IMR-90 (cell line): ENCODE measurements at regions not wholly inside any gene's neighbourhood (a gene's known extent, or its start where the extent isn't known, plus 50 kb on each side); places are given as distances from the start of the nearest gene placed in this dataset.

ENCODE experiments used
- ATAC-seq: fragments of 200-7000 bp; cut with Tn5 transposase; 2 replicates; pipeline ENCODE4 v1.9.1; 2020; ENCODE audit warnings: low read depth, mild to moderate bottlenecking, moderate library complexity
- BruUV-seq: library from RNA; stranded (reverse); fragments of 400-500 nt; replicated peaks from 2 replicates; lab custom pipeline; 2021; lab: Mats Ljungman, UMichigan
- CTCF ChIA-PET: fragments of 300-600 bp; formaldehyde crosslinking; extraction: SDS; loops from one replicate; lab custom pipeline; 2021; ENCODE audit warnings: antibody characterized with exemption; lab: Yijun Ruan, JAX
- POLR2A ChIA-PET: fragments of 300-600 bp; sonication (Branson Sonifier 250); formaldehyde crosslinking; loops from one replicate; lab custom pipeline; 2022; ENCODE audit warnings: antibody characterized with exemption; ENCODE audit not compliant: unreplicated experiment; lab: Charles Lee
- DNase-seq: peaks from one replicate; pipeline ENCODE4 v3.0.0; 2013
- H2AFZ ChIP-seq: replicated peaks from 2 replicates; pipeline ENCODE3; 2013; ENCODE audit warnings: low read length, mild to moderate bottlenecking; ENCODE audit not compliant: poor library complexity
- H2AK5ac ChIP-seq: 2 replicates; pipeline ENCODE4 v1.6.1; 2013; ENCODE audit warnings: low read depth, low read length, inconsistent platforms
- H2AK9ac ChIP-seq: replicated peaks from 2 replicates; pipeline ENCODE3; 2013; ENCODE audit warnings: mild to moderate bottlenecking, low read depth, low read length, moderate library complexity; ENCODE audit not compliant: poor library complexity
- H2BK120ac ChIP-seq: 2 replicates; pipeline ENCODE4 v1.6.1; 2013; ENCODE audit warnings: low read depth, low read length, inconsistent platforms
- H2BK15ac ChIP-seq: 3 replicates; pipeline ENCODE4 v1.6.1; 2013; ENCODE audit warnings: low read depth, low read length, inconsistent platforms
- H2BK20ac ChIP-seq: 2 replicates; pipeline ENCODE4 v1.6.1; 2013; ENCODE audit warnings: low read depth, mild to moderate bottlenecking, inconsistent platforms, low read length, moderate library complexity
- H2BK5ac ChIP-seq: 2 replicates; pipeline ENCODE4 v1.6.1; 2013; ENCODE audit warnings: mild to moderate bottlenecking, low read depth, low read length, inconsistent platforms; ENCODE audit not compliant: poor library complexity, severe bottlenecking
- H3K14ac ChIP-seq: replicated peaks from 2 replicates; pipeline ENCODE4 v1.6.1; 2013; ENCODE audit warnings: low read depth, low read length, inconsistent platforms
- H3K18ac ChIP-seq: 2 replicates; pipeline ENCODE4 v1.6.1; 2013; ENCODE audit warnings: low read depth, low read length, control low read depth
- H3K23ac ChIP-seq: 2 replicates; pipeline ENCODE4 v1.6.1; 2013; ENCODE audit warnings: low read depth, low read length, inconsistent platforms
- H3K27ac ChIP-seq: 2 replicates; pipeline ENCODE4 v1.5.1; 2013; ENCODE audit warnings: mild to moderate bottlenecking, control low read depth, low read length; ENCODE audit not compliant: insufficient read depth
- H3K27me3 ChIP-seq: 2 replicates; pipeline ENCODE4 v1.6.1; 2013; ENCODE audit warnings: low read length; ENCODE audit not compliant: control insufficient read depth, insufficient read depth
- H3K36me3 ChIP-seq: 2 replicates; pipeline ENCODE4 v1.6.1; 2013; ENCODE audit warnings: low read length, mixed read lengths; ENCODE audit not compliant: control insufficient read depth, insufficient read depth
- H3K4ac ChIP-seq: 2 replicates; pipeline ENCODE4 v1.6.1; 2013; ENCODE audit warnings: low read depth, low read length, inconsistent platforms
- H3K4me1 ChIP-seq: 2 replicates; pipeline ENCODE4 v1.6.1; 2013; ENCODE audit warnings: low read length, mixed read lengths; ENCODE audit not compliant: control insufficient read depth, insufficient read depth
- H3K4me2 ChIP-seq: 2 replicates; pipeline ENCODE4 v1.6.1; 2013; ENCODE audit warnings: low read depth, mild to moderate bottlenecking, control low read depth, low read length, moderate library complexity
- H3K4me3 ChIP-seq: 2 replicates; pipeline ENCODE4 v1.5.1; 2013; ENCODE audit warnings: low read depth, mild to moderate bottlenecking, control low read depth, low read length, moderate library complexity; ENCODE audit not compliant: insufficient read depth
- H3K56ac ChIP-seq: 2 replicates; pipeline ENCODE4 v1.6.1; 2013; ENCODE audit warnings: low read length, inconsistent platforms; ENCODE audit not compliant: insufficient read depth; ENCODE audit errors: extremely low read depth
- H3K79me1 ChIP-seq, 2 experiments: 2 replicates each; pipeline ENCODE4 v1.6.1; 2013; ENCODE audit warnings: low read length in 2 of 2, inconsistent platforms in 1 of 2, low read depth in 1 of 2
- H3K9ac ChIP-seq: 2 replicates; pipeline ENCODE4 v1.6.1; 2013; ENCODE audit warnings: low read depth, low read length, control low read depth
- H3K9me1 ChIP-seq: 2 replicates; pipeline ENCODE4 v1.6.1; 2013; ENCODE audit warnings: low read length, inconsistent platforms; ENCODE audit not compliant: insufficient read depth
- H3K9me3 ChIP-seq: 2 replicates; pipeline ENCODE4 v1.6.1; 2013; ENCODE audit warnings: low read length; ENCODE audit not compliant: control insufficient read depth, insufficient read depth
- H4K20me1 ChIP-seq: 2 replicates; pipeline ENCODE4 v1.6.1; 2013; ENCODE audit warnings: low read length, inconsistent platforms; ENCODE audit not compliant: insufficient read depth
- H4K5ac ChIP-seq: 2 replicates; pipeline ENCODE4 v1.6.1; 2013; ENCODE audit warnings: mild to moderate bottlenecking, low read depth, low read length, control low read depth
- H4K8ac ChIP-seq, 2 experiments: 2 replicates each; pipeline ENCODE4 v1.6.1; 2013; ENCODE audit warnings: low read depth in 2 of 2, low read length in 2 of 2, control low read depth in 1 of 2, inconsistent platforms in 1 of 2
- H4K91ac ChIP-seq: 2 replicates; pipeline ENCODE4 v1.6.1; 2013; ENCODE audit warnings: low read depth, low read length, inconsistent platforms; ENCODE audit not compliant: insufficient read depth
- CHD1 ChIP-seq: IDR thresholded peaks from 2 replicates; pipeline ENCODE4 v1.6.1; 2012; ENCODE audit warnings: low read depth, low read length, improper control_type of control experiment
- USF2 ChIP-seq: fragments of 150-350 bp; IDR thresholded peaks from 2 replicates; pipeline ENCODE4 v1.6.1; 2017; ENCODE audit warnings: mild to moderate bottlenecking, antibody characterized with exemption, low read length, low read depth
- WGBS, 2 experiments: methylation state at CpG; one replicate each; pipeline versions ENCODE4 v1.1.5 to v1.1.7; 2013; ENCODE audit warnings: missing lambda C conversion rate in 2 of 2; ENCODE audit not compliant: insufficient read length in 1 of 2; ENCODE audit errors: extremely low coverage in 2 of 2; 5-methylcytosine and 5-hydroxymethylcytosine counted together
- dilution Hi-C: fragments of 300-500 bp; cut with HindIII; formaldehyde crosslinking; loops from one replicate; pipeline ENCODE4 v1.14.3; 2018; ENCODE audit warnings: low sequenced_read_pairs; ENCODE audit not compliant: unreplicated experiment
- in situ Hi-C: fragments of 300-500 bp; cut with MboI; formaldehyde crosslinking; loops from 3 replicates; pipeline ENCODE4 v1.14.3; 2019; ENCODE audit warnings: low sequenced_read_pairs, inconsistent platforms, mixed read lengths
- intact Hi-C: fragments of 100-400 bp; cut with micrococcal nuclease; formaldehyde crosslinking; loops from 2 replicates; pipeline ENCODE4 v1.10.0; 2022

DNA sequence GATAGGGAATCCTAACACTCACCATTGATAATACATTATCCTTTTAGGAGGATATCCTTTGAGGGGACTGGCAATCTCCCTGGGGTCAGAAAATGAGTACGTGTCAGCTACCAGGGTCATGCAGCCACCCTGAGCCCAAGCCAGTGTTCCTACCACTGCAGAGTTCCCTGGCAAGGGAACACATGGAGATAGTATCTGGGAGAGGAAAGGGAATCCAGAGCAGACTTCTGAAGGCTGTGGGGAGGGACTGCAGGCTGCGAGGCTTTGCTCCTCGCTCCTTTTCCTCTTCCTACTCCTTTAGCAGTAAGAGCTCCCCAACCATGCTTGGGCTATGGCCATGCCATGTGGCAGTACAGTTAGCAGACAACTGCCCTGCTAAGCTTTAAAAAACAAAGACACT, 62.9 kb upstream of the TJP1 start:
- Histone ChIP-seq H2AK9ac (no peak overlapping the region), H2BK120ac (peak overlapping the region; percentile 52; the same call in 1 of the 2 replicates), H2AK5ac (peak overlapping the region; percentile 48), H3K4me1 (peaks cover 20% of the 10 kb centered on the region), H3K9me1 (peaks cover 3% of the 10 kb centered on the region; the same call in 1 of the 2 replicates), H3K18ac (peak overlapping the region; percentile 86), H3K14ac (no peak overlapping the region), H4K20me1 (no peaks in the 10 kb centered on the region), H4K8ac (no peak overlapping the region), H3K79me1 (no peaks in the 10 kb centered on the region), H3K23ac (no peak overlapping the region; the same call in 1 of the 2 replicates), H3K9ac (no peak overlapping the region), H2BK15ac (peak overlapping the region; percentile 93; the same call in 1 of the 3 replicates), H2AFZ (no peak overlapping the region), H3K36me3 (no peaks in the 10 kb centered on the region), H4K5ac (peak overlapping the region; percentile 36), H3K56ac (no peak overlapping the region), H3K4ac (peak overlapping the region; percentile 50; the same call in 1 of the 2 replicates), H3K27me3 (no peaks in the 10 kb centered on the region), H2BK5ac (no peak overlapping the region), H2BK20ac (peak overlapping the region; percentile 4), H3K4me2 (no peak overlapping the region), H3K4me3 (no peak overlapping the region), H3K9me3 (no peaks in the 10 kb centered on the region), H4K91ac (peak overlapping the region; percentile 43; the same call in 1 of the 2 replicates), H3K27ac (peak overlapping the region; percentile 57; the same call in 1 of the 2 replicates)
- dilution Hi-C loops: no loop called here
- CTCF ChIA-PET: interaction anchor here (1.7 kb wide), 1 partner anchor 41 kb away, joined by 10 read pairs; no protein-coding TSS in a partner anchor
- in situ Hi-C loops: loop anchor here (10.0 kb wide), 1 partner anchor 60 kb away; no protein-coding TSS in a partner anchor
- intact Hi-C loops: no loop called here
- TF ChIP-seq USF2 (no peak), CHD1 (no peak)
- no CpG with 5 or more reads among the region's 3 CpGs for WGBS, 2 experiments
- ATAC-seq (no peak), DNase-seq (no peak)
- POLR2A ChIA-PET: no interaction called here
- BruUV-seq: no TSS peak
